Peyer's patch (tissue), 4 donors: ENCODE measurements at regions not wholly inside any gene's neighbourhood (a gene's known extent, or its start where the extent isn't known, plus 50 kb on each side); places are given as distances from the start of the nearest gene placed in this dataset.

Experiments
- DNase-seq, 3 donors: peaks; one replicate each; pipeline ENCODE4 v3.0.0-alpha.2; 2017 to 2019
- H3K27ac ChIP-seq, 4 donors: fragments of 200-600 bp; sonication (generic); one replicate each; pipeline ENCODE4 v1.5.1; 2016 to 2019
- H3K27me3 ChIP-seq, 2 donors: fragments of 200-600 bp; sonication (generic); one replicate each; pipeline ENCODE4 v1.5.1; 2019
- H3K36me3 ChIP-seq, 3 donors: fragments of 200-600 bp; sonication (generic); one replicate each; pipeline ENCODE4 v1.5.1; 2016 to 2019
- H3K4me1 ChIP-seq, 4 donors: fragments of 200-600 bp; sonication (generic); one replicate each; pipeline ENCODE4 v1.5.1; 2016 to 2019
- H3K4me3 ChIP-seq, 4 donors: fragments of 200-600 bp; sonication (generic); 1 replicate in 3 of 4; 2 replicates in 1 of 4; pipeline ENCODE4 v1.5.1; 2016 to 2019; ENCODE audit warnings: mild to moderate bottlenecking in 1 of 4
- H3K9me3 ChIP-seq, 4 donors: fragments of 200-600 bp; sonication (generic); one replicate each; pipeline ENCODE4 v1.5.1; 2016 to 2019; ENCODE audit warnings: mild to moderate bottlenecking in 1 of 4
- CTCF ChIP-seq, 6 experiments: fragments of 450-650 bp in 4 of 6; fragments of 200-600 bp in 2 of 6; sonication (generic) in 1 of 6; IDR thresholded peaks; one replicate each; pipeline ENCODE4 v1.5.1; 2017 to 2019; ENCODE audit warnings: antibody characterized with exemption in 6 of 6, mild to moderate bottlenecking in 3 of 6, moderate library complexity in 1 of 6
- POLR2A ChIP-seq, 2 donors: fragments of 450-650 bp; IDR thresholded peaks; one replicate each; pipeline ENCODE4 v1.5.1; 2017; ENCODE audit warnings: antibody characterized with exemption in 2 of 2, mild to moderate bottlenecking in 2 of 2, moderate library complexity in 2 of 2

GRCh38 chr3:104584682-104585081, 782.0 kb upstream of the ALCAM start:
- no peaks in the 10 kb centered on the region for H3K9me3 ChIP-seq
- H3K36me3 ChIP-seq: no peaks in the 10 kb centered on the region
- no peaks in the 10 kb centered on the region for H3K4me1 ChIP-seq
- no peak overlapping the region for H3K4me3 ChIP-seq
- TF ChIP-seq POLR2A (IDR thresholded peaks at IDR 0.05) (no peak), CTCF (IDR thresholded peaks at IDR 0.05) (no peak)
- no peaks in the 10 kb centered on the region for H3K27me3 ChIP-seq
- no peak overlapping the region for H3K27ac ChIP-seq
- no peak for DNase-seq

GRCh38 chr3:104586344-104586743, 780.4 kb upstream of the ALCAM start:
- TF ChIP-seq CTCF (IDR thresholded peaks at IDR 0.05) (no peak), POLR2A (IDR thresholded peaks at IDR 0.05) (no peak)
- Histone ChIP-seq H3K9me3 (no peaks in the 10 kb centered on the region), H3K36me3 (no peaks in the 10 kb centered on the region), H3K27me3 (no peaks in the 10 kb centered on the region), H3K27ac (no peak overlapping the region), H3K4me3 (no peak overlapping the region), H3K4me1 (no peaks in the 10 kb centered on the region)
- no peak for DNase-seq

GRCh38 chr3:104588442-104588841, 778.3 kb upstream of the ALCAM start:
- H3K36me3 ChIP-seq: no peaks in the 10 kb centered on the region
- H3K4me3 ChIP-seq: no peak overlapping the region
- no peak for DNase-seq
- no peaks in the 10 kb centered on the region for H3K4me1 ChIP-seq
- no peaks in the 10 kb centered on the region for H3K9me3 ChIP-seq
- TF ChIP-seq POLR2A (IDR thresholded peaks at IDR 0.05): no peak
- TF ChIP-seq CTCF (IDR thresholded peaks at IDR 0.05): no peak
- no peaks in the 10 kb centered on the region for H3K27me3 ChIP-seq
- no peak overlapping the region for H3K27ac ChIP-seq

GRCh38 chr3:104591776-104592175, 774.9 kb upstream of the ALCAM start:
- Histone ChIP-seq H3K4me1 (no peaks in the 10 kb centered on the region), H3K27ac (no peak overlapping the region), H3K27me3 (no peaks in the 10 kb centered on the region), H3K36me3 (no peaks in the 10 kb centered on the region), H3K4me3 (no peak overlapping the region), H3K9me3 (no peaks in the 10 kb centered on the region)
- TF ChIP-seq POLR2A (IDR thresholded peaks at IDR 0.05): no peak
- TF ChIP-seq CTCF (IDR thresholded peaks at IDR 0.05): no peak
- no peak for DNase-seq

GRCh38 chr3:104594491-104594890, 772.2 kb upstream of the ALCAM start:
- no peak for TF ChIP-seq CTCF (IDR thresholded peaks at IDR 0.05)
- no peak for TF ChIP-seq POLR2A (IDR thresholded peaks at IDR 0.05)
- Histone ChIP-seq H3K27ac (no peak overlapping the region), H3K27me3 (no peaks in the 10 kb centered on the region)

GRCh38 chr3:104596054-104596453, 770.7 kb upstream of the ALCAM start:
- no peak for TF ChIP-seq POLR2A (IDR thresholded peaks at IDR 0.05)
- TF ChIP-seq CTCF (IDR thresholded peaks at IDR 0.05): no peak
- no peak for DNase-seq
- no peaks in the 10 kb centered on the region for H3K9me3 ChIP-seq
- H3K36me3 ChIP-seq: no peaks in the 10 kb centered on the region
- no peak overlapping the region for H3K27ac ChIP-seq
- H3K4me1 ChIP-seq: no peaks in the 10 kb centered on the region
- H3K4me3 ChIP-seq: no peak overlapping the region
- H3K27me3 ChIP-seq: no peaks in the 10 kb centered on the region

More at GRCh38 chr3:104594491-104594890, 772.2 kb upstream of the ALCAM start:
- no peaks in the 10 kb centered on the region for H3K36me3 ChIP-seq
- DNase-seq: no peak
- no peak overlapping the region for H3K4me3 ChIP-seq
- no peaks in the 10 kb centered on the region for H3K4me1 ChIP-seq
- no peaks in the 10 kb centered on the region for H3K9me3 ChIP-seq
